Fibroblast of skin of left biceps (primary cell): ENCODE measurements at regions not wholly inside any gene's neighbourhood (a gene's known extent, or its start where the extent isn't known, plus 50 kb on each side); places are given as distances from the start of the nearest gene placed in this dataset.
"Not testable (repeated sequence)": the region's sequence is repeated elsewhere in the genome, so short reads cannot be mapped to it uniquely, and the experiment has no call there.

ENCODE experiments used
- DNase-seq, 2 experiments: peaks; one replicate each; pipeline ENCODE4 v3.0.0-alpha.2; 2013; ENCODE audit warnings: low read depth in 2 of 2

DNA sequence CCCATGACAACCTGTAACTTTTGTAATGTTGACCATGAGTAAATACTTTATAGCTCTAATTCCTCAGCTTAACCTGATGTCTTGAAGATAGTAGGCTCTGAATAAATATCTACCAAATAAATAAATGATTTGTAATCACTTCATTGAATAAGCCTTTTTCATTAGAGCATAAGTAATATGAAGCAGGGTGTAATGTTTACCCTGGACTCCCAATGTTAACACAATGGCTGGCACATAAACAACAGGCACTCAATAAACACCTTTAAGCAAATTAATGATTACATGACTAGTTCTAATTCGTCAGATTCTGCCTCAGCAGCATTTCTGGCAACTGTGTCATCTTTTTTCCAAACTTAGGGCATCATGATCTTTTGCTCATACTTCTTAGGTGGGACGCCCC lies 396.3 kb downstream of the LIG4 start:
- DNase-seq = no peak

DNA sequence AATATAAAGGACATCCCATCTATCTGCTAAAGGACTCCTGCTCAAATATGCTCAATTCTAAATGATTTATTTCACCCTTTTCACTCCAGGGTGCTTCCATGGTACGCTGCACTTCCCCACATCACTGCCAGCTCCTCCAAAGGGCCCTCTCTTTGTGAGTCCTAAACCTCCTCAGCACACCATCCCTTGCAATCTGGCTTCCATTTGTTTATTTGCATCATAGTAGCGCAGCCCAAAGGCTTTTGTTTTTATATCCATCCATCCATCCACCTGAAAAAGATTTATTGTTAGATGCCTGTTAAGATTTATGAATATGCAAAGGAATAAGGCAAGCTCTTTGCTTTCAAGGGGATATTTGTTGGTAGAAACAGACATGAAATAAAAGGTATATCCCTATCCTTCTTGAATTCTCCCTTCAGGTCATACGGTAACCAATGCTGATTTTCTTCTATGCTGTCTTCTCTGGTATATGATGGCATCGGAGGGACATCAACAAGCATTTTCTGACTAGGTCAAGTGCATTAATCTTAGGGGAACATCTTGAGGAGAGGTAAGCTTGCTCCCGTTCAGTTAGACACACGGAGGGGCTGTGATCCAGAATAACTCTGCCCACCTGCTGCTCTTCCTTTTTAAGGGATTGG lies 397.6 kb downstream of the LIG4 start:
- DNase-seq = no peak

DNA sequence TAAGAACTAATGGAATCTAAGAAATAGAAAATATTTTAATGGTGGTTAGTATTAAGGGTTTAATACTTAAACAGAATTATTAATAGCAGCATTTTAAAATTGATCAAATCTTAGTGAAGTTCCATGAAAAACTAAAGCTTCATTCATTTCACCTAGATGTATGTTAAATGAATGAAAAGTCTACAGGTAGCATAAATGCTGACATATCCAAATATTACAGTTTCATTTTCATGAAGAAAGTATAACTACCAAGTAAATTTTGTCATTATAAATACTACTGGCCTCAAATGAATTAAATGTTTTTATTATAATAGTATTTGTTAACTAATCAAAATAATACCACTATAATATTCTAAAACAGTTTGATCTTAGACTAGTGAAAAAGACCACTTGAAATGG lies 403.3 kb downstream of the LIG4 start:
- DNase-seq = no peak

DNA sequence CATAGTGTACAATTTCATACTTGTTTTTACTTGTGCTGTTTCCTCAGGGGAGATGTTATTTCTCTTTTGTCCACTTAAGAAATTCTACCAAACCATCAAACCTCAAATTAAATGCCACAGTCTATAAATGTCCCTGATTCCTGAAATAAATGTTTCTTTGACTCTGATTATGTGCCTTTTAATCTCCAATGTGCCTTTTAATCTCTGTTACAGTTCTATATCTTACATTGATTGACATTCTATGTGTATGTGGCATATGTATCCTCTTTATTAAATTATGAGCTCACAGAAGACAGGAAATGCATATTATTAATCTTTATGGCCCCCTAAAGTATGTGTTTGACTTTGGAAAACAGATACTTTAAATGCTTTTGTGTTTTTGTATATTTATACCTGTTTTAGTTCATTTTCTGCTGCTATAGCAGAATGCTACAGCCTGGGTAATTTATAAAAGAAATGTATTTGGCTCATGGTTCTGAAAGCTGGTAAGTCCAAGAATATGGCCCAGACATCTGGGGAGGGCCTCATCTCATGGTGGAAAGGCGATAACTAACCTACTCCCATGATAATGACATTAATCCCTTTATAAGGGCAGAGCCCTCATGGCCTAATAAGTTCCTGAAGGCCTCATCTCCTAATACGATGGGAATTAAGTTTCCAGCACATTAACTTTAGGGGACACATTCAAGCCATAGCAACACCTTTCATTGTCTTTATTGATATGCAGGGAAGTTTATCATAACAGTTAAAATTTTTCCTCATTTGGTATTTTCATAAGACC lies 403.9 kb downstream of the LIG4 start:
- no peak for DNase-seq

DNA sequence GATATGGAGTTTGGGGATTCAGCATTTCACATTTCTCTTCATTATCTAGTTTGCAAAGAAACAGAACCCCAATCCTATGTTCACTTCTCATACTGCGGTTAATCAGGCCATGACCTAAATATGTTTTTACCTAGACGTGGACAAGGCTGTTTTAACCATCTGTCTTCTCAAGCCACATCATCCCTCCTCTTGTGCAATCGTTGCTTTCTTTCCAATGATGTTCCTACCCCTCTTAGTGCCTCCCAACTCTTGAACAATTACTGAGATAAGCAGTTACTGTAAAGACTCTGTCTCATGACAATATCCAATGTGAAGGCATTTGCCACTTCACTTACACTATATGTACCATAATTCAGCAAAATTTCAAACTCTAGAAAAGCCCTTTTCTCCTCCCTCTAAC lies 406.2 kb downstream of the LIG4 start:
- DNase-seq = no peak

DNA sequence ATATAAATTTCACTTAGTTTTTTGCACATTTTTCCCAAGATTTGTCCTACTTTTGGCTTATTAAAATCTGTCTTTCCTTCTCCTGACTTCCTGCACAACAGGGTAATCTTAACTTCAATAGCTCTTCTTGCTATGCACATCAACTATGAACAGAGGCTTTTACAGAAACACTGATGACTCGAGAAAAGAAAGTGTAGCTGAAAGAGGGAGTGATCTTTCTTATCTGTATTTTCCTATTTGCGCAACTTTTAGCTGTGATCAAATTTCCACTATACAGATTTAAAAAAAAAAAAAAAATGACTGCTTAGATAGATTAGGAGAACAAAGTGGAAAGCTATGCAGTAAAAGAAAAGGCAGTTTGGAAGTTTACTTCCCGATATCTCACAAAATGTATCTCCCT lies 406.9 kb downstream of the LIG4 start:
- no peak for DNase-seq

DNA sequence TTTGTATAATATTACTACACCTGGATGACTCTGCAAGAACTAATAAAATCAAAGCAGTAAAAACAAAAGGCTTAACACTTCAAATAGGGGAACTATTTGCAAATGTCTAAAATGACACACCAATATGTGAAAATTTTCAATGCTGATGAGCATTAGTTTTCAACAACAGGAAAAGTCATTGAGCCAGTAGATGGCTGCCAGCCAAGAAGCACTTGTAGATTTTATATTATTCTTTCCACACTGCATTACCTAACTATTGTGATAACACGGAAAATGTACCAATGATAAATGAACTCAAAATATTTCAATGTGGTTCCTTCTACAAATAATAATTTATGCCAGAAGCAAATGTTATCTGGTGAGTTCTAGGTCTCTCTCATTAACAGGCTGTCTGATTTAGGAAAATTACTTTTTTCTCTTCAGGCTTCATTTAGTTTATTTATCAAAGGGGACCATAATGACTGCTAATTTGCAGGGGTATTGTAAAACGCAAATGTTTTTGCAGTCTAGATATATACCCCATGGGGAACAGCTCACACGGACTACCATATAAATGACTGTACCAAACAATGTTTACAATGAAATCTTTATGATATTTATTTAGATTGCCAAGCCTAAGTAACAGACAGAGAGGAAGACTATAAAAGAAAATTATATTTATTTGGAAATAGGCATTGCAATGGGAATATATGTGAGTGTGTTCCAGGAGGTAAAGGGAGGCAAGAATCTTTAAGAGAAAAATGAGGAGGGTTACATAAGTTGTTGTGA lies 407.8 kb downstream of the LIG4 start:
- DNase-seq = no peak

DNA sequence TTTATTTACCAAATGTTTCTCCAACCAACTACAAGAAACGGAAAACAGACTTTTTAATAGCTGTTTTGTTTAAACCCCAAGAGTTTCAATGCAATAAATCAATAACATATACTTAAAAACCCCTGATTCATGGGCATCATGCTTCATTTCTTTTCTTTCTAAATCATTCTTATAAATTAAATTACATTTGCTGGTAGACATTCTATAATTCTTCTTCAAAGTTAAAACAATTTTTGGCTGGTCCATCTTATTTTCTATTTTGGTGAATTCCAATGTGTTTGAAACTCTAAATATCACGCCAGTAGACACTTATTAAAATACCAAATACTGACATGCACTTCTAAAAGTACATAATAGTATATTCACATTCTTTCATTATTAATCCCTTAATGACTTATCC lies 408.6 kb downstream of the LIG4 start:
- DNase-seq = no peak

DNA sequence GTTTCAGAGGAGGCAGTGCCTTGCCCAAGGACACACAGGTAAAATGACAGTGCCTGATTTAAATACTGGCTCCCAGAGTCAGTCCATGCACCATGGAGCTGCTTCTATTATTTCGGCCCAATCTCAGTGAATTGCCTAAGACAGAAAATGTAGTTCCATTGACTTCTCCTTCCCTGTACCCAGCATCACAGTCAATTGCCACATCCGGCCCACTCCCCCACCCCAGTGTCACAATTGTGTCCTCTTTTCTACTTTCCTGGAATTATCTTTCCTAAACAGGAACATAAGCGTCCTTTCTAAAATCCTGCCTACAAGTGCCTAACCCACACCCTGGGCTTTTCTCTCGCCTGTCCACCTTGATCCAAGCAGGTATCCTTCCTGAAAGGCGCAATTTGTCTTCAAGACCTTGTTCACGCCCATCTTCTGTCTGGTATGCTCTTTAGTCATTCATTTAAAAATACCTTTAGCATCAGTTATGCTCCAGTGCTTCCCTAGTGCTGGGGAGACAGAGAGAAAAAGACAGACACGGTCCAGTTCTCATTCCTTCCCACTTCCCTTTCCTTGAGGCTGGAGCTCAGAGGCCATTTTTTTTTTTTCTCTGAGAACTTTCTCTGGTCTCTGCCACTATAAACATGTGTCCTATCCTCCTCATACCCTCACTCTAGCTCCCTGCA lies 411.4 kb downstream of the LIG4 start:
- DNase-seq = no peak

DNA sequence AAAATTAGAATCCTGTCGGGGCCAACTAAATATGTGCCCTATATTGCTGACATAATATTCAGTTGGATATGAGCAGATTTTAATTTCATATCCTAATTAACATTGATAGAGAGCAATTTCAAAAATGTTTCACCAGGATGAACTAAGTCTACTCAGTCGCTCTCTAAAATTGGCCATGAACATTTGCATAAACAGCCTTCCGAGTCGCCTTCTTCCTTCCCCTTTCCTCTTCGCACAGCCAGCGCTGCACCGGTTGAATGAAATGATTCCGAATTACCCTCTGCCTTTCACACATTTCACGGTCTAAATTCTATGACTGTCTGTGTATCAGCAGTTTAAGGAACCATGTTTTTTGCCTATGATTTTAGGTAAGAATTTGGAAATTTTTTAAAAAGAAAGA lies 413.7 kb downstream of the LIG4 start:
- DNase-seq = no peak

DNA sequence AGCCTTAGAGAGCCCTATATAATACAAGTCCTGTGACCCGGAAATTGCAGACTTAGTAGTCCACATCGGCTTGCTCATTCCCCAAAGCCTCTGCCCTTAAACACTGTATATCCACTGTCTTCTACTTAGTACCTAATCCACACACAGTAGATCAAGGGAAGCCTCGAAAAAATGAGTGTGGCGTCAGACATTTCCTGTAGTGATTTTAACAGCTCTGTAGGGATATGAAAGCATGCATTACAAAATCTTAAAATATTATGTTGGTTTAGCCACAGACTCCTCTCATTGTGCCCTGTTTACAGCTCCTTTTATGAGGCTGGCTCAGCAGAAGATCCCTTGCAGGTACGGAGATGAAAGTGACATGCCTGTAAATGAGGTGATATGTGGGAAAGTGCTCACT lies 416.3 kb downstream of the LIG4 start:
- no peak for DNase-seq

DNA sequence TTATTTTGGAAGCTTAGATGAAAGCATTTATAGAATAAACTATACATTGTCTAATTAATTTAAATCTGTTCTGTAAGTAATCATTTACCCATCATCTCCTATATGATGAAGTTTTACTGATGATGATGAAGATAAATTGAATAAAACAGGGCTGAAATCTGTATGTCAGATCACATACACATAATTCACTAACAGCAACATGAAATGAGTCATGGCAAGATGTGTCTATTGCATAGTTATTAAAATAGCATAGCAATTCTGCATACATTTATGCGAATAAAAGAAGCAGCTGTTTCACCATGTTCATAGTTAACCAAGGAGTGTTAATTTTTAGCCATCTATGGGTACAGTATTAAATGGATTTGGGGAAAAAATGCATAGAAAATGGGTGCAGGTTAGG lies 424.9 kb downstream of the LIG4 start:
- no peak for DNase-seq

DNA sequence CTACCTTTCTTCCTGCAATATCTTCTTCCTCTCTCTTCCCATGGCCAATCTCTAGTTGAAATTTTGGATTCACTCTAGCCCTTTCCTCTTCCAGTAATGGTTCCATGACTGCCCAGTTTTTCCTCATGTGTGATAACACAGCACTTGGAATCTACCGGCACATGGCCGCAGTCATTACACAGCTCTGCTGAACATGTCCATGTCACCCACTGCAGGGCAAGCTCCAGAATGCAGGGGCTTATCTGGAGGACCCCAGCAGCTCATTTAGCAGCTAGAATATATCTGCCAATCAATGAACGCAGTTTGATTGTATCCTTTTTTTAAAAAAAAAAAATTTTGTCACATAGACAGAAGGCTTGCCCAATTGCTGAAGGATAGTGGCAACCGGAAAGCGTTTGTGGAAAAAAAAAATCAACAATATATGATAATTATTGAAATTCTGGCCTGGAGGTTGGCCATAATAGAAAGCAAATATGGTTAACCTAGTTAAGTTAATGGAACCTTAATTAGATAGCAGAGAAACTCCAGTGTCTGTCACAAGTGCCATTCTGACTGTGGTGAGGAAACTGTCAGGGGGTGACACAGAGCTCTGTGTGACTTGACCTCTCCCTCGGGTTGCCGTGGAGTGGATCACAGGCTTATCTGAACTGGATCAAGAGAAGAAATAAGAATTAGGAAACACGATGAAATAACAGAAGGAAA lies 426.7 kb downstream of the LIG4 start:
- DNase-seq = no peak

DNA sequence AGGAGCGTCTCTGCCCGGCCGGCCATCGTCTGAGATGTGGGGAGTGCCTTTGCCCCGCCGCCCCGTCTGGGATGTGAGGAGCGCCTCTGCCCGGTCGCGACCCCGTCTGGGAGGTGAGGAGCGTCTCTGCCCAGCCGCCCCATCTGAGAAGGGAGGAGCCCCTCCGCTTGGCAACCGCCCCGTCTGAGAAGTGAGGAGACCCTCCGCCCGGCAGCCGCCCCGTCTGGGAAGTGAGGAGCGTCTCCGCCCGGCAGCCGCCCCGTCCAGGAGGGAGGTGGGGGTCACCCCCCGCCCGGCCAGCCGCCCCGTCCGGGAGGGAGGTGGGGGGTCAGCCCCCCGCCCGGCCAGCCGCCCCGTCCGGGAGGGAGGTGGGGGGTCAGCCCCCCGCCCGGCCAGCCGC lies 432.7 kb downstream of the LIG4 start:
- not testable (repeated sequence) for DNase-seq

DNA sequence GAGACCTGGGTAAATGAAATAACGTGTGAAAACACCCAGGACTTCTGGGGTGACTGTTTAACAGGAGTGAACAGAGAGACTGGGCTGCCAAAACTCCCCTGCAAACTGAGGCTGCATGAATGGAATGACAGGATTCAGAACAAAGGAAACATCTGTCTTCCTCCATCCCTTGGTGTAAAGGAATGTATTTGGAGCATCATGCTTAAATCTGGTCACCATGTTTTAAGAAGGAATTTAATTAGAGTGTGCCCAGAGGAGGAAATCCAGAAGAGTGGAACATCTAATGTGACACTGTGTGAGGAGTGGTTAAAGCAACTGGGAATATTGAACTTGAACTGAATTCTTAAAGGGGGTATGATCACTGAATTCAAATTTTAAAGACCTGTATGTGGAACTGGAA lies 437.2 kb downstream of the LIG4 start:
- no peak for DNase-seq

DNA sequence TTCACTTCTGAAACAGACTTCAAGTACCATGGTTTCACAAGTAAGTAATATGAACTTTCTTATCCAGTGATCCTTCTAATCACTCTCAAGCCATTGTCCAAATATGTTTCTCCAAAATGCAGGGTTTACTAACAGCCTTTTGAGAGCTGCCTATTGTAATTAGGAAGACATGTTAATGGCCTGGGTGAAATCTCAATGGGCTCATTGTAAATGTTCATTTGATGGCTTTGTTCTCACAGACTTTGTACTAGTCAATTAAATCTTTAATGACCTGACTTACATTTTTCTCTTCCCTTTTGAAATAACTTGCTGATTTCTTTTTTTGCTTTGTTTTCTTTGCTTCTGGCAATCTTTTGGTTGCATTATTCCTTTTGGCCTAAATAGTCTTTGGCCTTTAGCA lies 444.8 kb downstream of the LIG4 start:
- no peak for DNase-seq

DNA sequence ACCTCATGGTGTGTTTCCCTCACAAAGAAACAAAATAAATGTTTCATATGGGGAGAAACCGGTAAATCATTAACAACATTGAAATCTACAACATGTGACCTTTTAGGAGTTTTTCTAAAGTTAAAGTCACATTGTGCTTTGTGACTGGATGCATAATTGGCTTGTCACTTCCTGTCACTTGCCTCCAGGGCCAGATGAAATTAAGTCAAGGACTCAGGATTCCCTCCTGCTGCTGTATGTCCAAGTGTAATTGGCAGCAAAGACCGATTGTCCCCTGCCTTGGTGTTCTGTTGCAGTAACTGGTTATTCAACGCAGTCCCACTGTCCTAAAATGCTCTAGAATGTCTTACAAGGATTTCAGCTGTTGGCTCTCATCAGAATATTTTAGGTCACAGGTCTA lies 448.2 kb downstream of the LIG4 start:
- no peak for DNase-seq

DNA sequence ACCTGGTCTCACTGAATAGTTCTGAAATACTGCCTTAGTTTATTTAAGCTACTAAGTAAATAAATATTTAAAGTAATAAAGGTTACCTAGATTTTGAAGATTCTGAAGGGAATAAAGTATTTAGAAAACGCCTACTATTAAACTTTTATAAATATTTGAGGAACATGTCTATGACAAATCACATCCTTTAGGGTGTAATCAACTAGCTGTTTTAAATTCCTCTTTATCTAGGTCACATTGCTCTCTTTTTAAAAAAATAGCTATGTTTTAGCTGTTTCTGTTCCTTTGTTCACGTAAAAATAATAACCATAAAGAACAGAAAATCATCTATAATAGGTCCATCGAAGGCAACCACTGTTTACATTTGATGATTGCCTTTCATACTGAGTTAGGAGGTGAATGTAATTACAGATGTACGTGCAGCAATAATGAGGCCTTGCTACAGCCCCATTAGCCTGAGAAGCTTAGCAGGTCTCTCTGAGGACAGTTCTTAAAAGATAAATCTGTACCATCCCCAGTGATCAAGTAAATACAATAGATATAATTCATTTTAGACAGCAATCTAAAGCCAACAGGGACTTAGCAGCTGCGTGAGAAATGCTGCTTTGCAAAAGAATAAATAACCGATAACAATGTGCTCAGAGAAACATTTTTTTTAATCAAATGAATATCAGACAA lies 449.5 kb downstream of the LIG4 start:
- DNase-seq = no peak

DNA sequence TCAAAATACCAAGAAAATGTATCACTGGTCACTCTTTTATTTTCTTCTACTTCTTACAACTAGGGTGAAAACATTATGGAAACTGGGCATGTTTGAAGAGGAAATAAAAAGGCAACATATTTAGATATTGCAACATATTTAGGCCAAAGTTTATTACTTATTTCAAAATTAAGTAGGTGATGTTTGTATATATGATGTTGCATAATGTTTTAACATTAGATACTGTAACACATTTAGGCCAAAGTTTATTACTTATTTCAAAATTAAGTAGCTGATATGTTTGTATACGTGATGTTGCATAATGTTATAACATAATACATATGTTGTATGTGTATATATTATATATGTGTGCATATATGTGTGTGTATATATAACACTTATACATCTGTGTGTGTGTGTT lies 451.3 kb downstream of the LIG4 start:
- DNase-seq = no peak

DNA sequence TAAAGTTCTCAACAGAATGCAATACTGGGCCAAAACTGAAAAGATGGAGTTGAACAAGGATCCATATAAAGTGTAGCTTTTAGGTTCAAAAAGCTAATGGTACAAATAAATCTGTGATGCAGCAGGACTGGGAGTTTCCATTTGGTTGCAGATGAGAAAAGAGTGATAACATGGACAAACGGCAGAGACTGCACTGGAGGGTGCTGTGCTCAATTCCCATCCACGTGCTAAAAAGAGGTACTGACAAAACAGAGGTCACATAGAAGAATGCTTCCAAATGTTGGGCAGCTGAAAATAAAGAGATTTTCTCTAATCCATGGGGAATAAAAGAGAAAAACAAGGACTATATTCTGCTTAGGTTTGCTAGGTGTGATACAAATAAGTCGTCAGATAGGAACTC lies 461.6 kb downstream of the LIG4 start:
- no peak for DNase-seq

DNA sequence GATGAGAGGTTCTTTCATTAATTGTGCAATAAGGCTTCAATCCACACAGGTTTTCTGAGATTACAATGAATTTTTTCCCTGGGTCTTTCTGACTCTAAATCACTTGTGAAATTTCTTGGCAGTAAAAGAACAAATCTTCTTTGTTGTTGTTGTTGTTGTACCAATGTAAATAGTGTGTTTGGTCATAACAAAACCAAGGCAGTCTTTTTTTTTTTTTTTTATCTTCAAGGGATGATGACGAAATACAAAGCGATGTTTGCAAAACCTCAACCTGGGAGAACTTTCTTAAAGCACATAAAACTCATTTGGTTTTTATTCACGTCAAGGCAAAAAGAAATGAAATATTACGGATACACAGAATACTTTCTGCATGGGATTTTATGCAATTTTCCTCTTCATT lies 462.0 kb downstream of the LIG4 start:
- DNase-seq = no peak
